GM10266 (cell line): ENCODE measurements at regions not wholly inside any gene's neighbourhood (a gene's known extent, or its start where the extent isn't known, plus 50 kb on each side); places are given as distances from the start of the nearest gene placed in this dataset.

ENCODE experiments used
- DNase-seq: peaks from one replicate; pipeline ENCODE4 v3.0.0; 2012; ENCODE audit errors: extremely low spot score
- CTCF ChIP-seq: IDR thresholded peaks from 2 replicates; pipeline ENCODE4 v1.5.1; 2012; ENCODE audit warnings: mild to moderate bottlenecking, low read depth; ENCODE audit not compliant: control insufficient read depth, insufficient read depth; ENCODE audit errors: missing control alignments

- TF ChIP-seq CTCF, result no peak
- DNase-seq, result no peak
Measured at GRCh38 chr2:128447538-128447995, 128.9 kb upstream of the HS6ST1 start.

GRCh38 chr2:128448331-128449225, 129.9 kb upstream of the HS6ST1 start:
- no peak for TF ChIP-seq CTCF
- no peak for DNase-seq

GRCh38 chr2:128449226-128450061, 130.8 kb upstream of the HS6ST1 start:
- TF ChIP-seq CTCF, result no peak
- no peak for DNase-seq

- no peak for DNase-seq
- no peak for TF ChIP-seq CTCF
Measured at GRCh38 chr2:128450211-128451024, 131.8 kb upstream of the HS6ST1 start.

- no peak for DNase-seq
Measured at GRCh38 chr2:128451084-128452023, 132.7 kb upstream of the HS6ST1 start.

More at GRCh38 chr2:128451084-128452023, 132.7 kb upstream of the HS6ST1 start:
- no peak for TF ChIP-seq CTCF
